HG02798 (cell line): ENCODE measurements at regions not wholly inside any gene's neighbourhood (a gene's known extent, or its start where the extent isn't known, plus 50 kb on each side); places are given as distances from the start of the nearest gene placed in this dataset.
"Not testable (repeated sequence)": the region's sequence is repeated elsewhere in the genome, so short reads cannot be mapped to it uniquely, and the experiment has no call there.

Experiments used
- ATAC-seq: cut with Tn5 transposase; IDR thresholded peaks from one replicate; pipeline ENCODE4 v1.9.1; 2021; ENCODE audit warnings: mild to moderate bottlenecking; ENCODE audit not compliant: unreplicated experiment, poor library complexity

- ATAC-seq, result no peak
Measured at GRCh38 chr4:114085611-114086345, 106.3 kb upstream of the ARSJ start.

GRCh38 chr4:114087596-114088230 is 108.3 kb upstream of the ARSJ start:
- no peak for ATAC-seq

GRCh38 chr4:114088481-114088880 is 109.0 kb upstream of the ARSJ start:
- no peak for ATAC-seq

GRCh38 chr4:114091546-114091945 is 112.1 kb upstream of the ARSJ start:
- ATAC-seq, result no peak

- ATAC-seq, result no peak
Measured at GRCh38 chr4:114093221-114093715, 113.8 kb upstream of the ARSJ start.

GRCh38 chr4:114100288-114101031 is 121.0 kb upstream of the ARSJ start:
- ATAC-seq, result no peak

GRCh38 chr4:114103908-114104307 is 124.5 kb upstream of the ARSJ start:
- ATAC-seq, result peak; percentile 57

GRCh38 chr4:114108869-114109268 is 129.4 kb upstream of the ARSJ start:
- ATAC-seq, result no peak

GRCh38 chr4:114109776-114110175 is 130.3 kb upstream of the ARSJ start:
- no peak for ATAC-seq

- no peak for ATAC-seq
Measured at GRCh38 chr4:114115526-114115925, 136.1 kb upstream of the ARSJ start.

GRCh38 chr4:114116861-114117260 is 137.4 kb upstream of the ARSJ start:
- no peak for ATAC-seq

GRCh38 chr4:114121221-114121620 is 141.8 kb upstream of the ARSJ start:
- ATAC-seq, result no peak

- no peak for ATAC-seq
Measured at GRCh38 chr4:114132199-114132598, 152.8 kb upstream of the ARSJ start.

GRCh38 chr4:114132830-114133229 is 153.4 kb upstream of the ARSJ start:
- ATAC-seq, result peak; percentile 59

- no peak for ATAC-seq
Measured at GRCh38 chr4:114136069-114136468, 156.6 kb upstream of the ARSJ start.

GRCh38 chr4:114137984-114138383 is 158.5 kb upstream of the ARSJ start:
- no peak for ATAC-seq

- no peak for ATAC-seq
Measured at GRCh38 chr4:114146947-114147618, 167.6 kb upstream of the ARSJ start.

GRCh38 chr4:114147619-114148208 is 168.3 kb upstream of the ARSJ start:
- not testable (repeated sequence) for ATAC-seq

GRCh38 chr4:114148372-114149070 is 169.1 kb upstream of the ARSJ start:
- not testable (repeated sequence) for ATAC-seq

GRCh38 chr4:114156371-114156770 is 176.9 kb upstream of the ARSJ start:
- no peak for ATAC-seq
